Endothelial cell of umbilical vein (primary cell): ENCODE measurements at regions not wholly inside any gene's neighbourhood (a gene's known extent, or its start where the extent isn't known, plus 50 kb on each side); places are given as distances from the start of the nearest gene placed in this dataset.

Source experiments
- BruUV-seq: library from RNA; stranded (reverse); fragments of 400-500 nt; replicated peaks from 2 replicates; lab custom pipeline; 2021; lab: Mats Ljungman, UMichigan
- CTCF ChIA-PET: fragments of 300-600, 350-600 bp; sonication (Branson Sonifier 250); formaldehyde crosslinking; loops from one replicate; lab custom pipeline; 2021; ENCODE audit warnings: antibody characterized with exemption, inconsistent platforms; lab: Charles Lee
- POLR2A ChIA-PET: fragments of 300-600, 350-600 bp; sonication (Branson Sonifier 250); formaldehyde crosslinking; loops from one replicate; lab custom pipeline; 2021; ENCODE audit warnings: antibody characterized with exemption, inconsistent platforms; lab: Charles Lee
- DNase-seq: peaks from one replicate; pipeline ENCODE4 v3.0.0-alpha.2; 2011; ENCODE audit warnings: low read depth, low spot score
- FAIRE-seq: peaks from 2 replicates; lab custom pipeline; 2011; peaks lifted over from hg19 to GRCh38; lab: Jason Lieb, UNC
- H2AFZ ChIP-seq: 2 replicates; pipeline ENCODE4 v1.6.0; 2012; ENCODE audit warnings: low read depth, low read length, control low read depth, inconsistent platforms
- H3K27ac ChIP-seq: 2 replicates; pipeline ENCODE4 v1.5.1; 2011; ENCODE audit warnings: low read depth, mild to moderate bottlenecking, control low read depth, low read length, moderate library complexity; ENCODE audit not compliant: insufficient read depth
- H3K27me3 ChIP-seq, 2 experiments: 2 replicates each; pipeline versions ENCODE4 v1.6.0 to v1.6.1; 2011; ENCODE audit warnings: low read length in 2 of 2, mixed read lengths in 1 of 2; ENCODE audit not compliant: control insufficient read depth in 2 of 2, insufficient read depth in 2 of 2
- H3K36me3 ChIP-seq, 2 experiments: 2 replicates in 1 of 2; 3 replicates in 1 of 2; pipeline ENCODE4 v1.5.1; 2011; ENCODE audit warnings: low read length in 2 of 2, mild to moderate bottlenecking in 1 of 2, moderate library complexity in 1 of 2; ENCODE audit not compliant: control insufficient read depth in 2 of 2, insufficient read depth in 2 of 2; ENCODE audit errors: extremely low read depth in 1 of 2
- H3K4me1 ChIP-seq: 3 replicates; pipeline ENCODE4 v1.5.1; 2011; ENCODE audit warnings: mild to moderate bottlenecking, low read length; ENCODE audit not compliant: control insufficient read depth, insufficient read depth; ENCODE audit errors: extremely low read depth
- H3K4me2 ChIP-seq: 2 replicates; pipeline ENCODE4 v1.6.1; 2011; ENCODE audit warnings: low read length, control low read depth, mixed read lengths; ENCODE audit not compliant: insufficient read depth
- H3K4me3 ChIP-seq, 3 experiments: fragments of 200-600 bp in 1 of 3; sonication (generic), shearing (Covaris generic) in 1 of 3; replicated peaks in 1 of 3; 2 replicates each; pipeline ENCODE4 v1.5.1; 2011 to 2016; ENCODE audit warnings: control low read depth in 3 of 3, low read length in 3 of 3, mild to moderate bottlenecking in 2 of 3, inconsistent platforms in 1 of 3, low read depth in 1 of 3, moderate library complexity in 1 of 3; ENCODE audit not compliant: insufficient read depth in 1 of 3
- H3K79me2 ChIP-seq: 2 replicates; pipeline ENCODE4 v1.6.0; 2012; ENCODE audit warnings: low read length, inconsistent platforms; ENCODE audit not compliant: control insufficient read depth, insufficient read depth
- H3K9ac ChIP-seq: replicated peaks from 2 replicates; pipeline ENCODE3; 2011; ENCODE audit warnings: low read length, control low read depth; ENCODE audit not compliant: insufficient read depth; ENCODE audit errors: extremely low read depth
- H3K9me1 ChIP-seq: replicated peaks from 3 replicates; pipeline ENCODE4 v1.6.0; 2011; ENCODE audit warnings: mild to moderate bottlenecking, low read length; ENCODE audit not compliant: control insufficient read depth, insufficient read depth; ENCODE audit errors: extremely low read depth
- H3K9me3 ChIP-seq: replicated peaks from 2 replicates; pipeline ENCODE4 v1.5.1; 2012; ENCODE audit warnings: low read length, inconsistent platforms; ENCODE audit not compliant: control insufficient read depth, insufficient read depth
- H4K20me1 ChIP-seq: replicated peaks from 2 replicates; pipeline ENCODE3; 2011; ENCODE audit warnings: mild to moderate bottlenecking, low read length; ENCODE audit not compliant: control insufficient read depth, insufficient read depth; ENCODE audit errors: extremely low read depth
- EZH2 ChIP-seq: IDR thresholded peaks from 2 replicates; pipeline ENCODE4 v1.6.1; 2012; ENCODE audit warnings: borderline replicate concordance, low read depth, mild to moderate bottlenecking, moderate library complexity, low read length, inconsistent platforms; ENCODE audit not compliant: severe bottlenecking
- FOS ChIP-seq: IDR thresholded peaks from 2 replicates; pipeline ENCODE4 v1.6.1; 2011; ENCODE audit warnings: mild to moderate bottlenecking, low read length, moderate library complexity, borderline replicate concordance; ENCODE audit not compliant: insufficient read depth
- POLR2AphosphoS5 ChIP-seq: IDR thresholded peaks from 2 replicates; pipeline ENCODE4 v1.6.1; 2012; ENCODE audit warnings: low read depth, mild to moderate bottlenecking, control low read depth, low read length, moderate library complexity; ENCODE audit not compliant: insufficient read depth
- dilution Hi-C: fragments of 300-500 bp; cut with MboI; formaldehyde crosslinking; loops from one replicate; pipeline ENCODE4 v1.15.0; 2019; ENCODE audit warnings: low sequenced_read_pairs; ENCODE audit not compliant: extremely low pct_ligation_motif_present
- intact Hi-C: fragments of 100-400 bp; cut with micrococcal nuclease; formaldehyde crosslinking; loops from one replicate; pipeline ENCODE4 v1.10.0; 2022
- TF ChIP-seq, protein P1 (sequence below), 2 donors: IDR thresholded peaks; 1 replicate in 1 of 2; 2 replicates in 1 of 2; pipeline ENCODE4 v1.5.1; 2011; ENCODE audit warnings: low read length in 2 of 2, mild to moderate bottlenecking in 2 of 2, moderate library complexity in 2 of 2, control low read depth in 1 of 2, inconsistent platforms in 1 of 2, low read depth in 1 of 2; ENCODE audit not compliant: insufficient read depth in 1 of 2; ENCODE audit errors: extremely low read depth in 1 of 2

DNA sequence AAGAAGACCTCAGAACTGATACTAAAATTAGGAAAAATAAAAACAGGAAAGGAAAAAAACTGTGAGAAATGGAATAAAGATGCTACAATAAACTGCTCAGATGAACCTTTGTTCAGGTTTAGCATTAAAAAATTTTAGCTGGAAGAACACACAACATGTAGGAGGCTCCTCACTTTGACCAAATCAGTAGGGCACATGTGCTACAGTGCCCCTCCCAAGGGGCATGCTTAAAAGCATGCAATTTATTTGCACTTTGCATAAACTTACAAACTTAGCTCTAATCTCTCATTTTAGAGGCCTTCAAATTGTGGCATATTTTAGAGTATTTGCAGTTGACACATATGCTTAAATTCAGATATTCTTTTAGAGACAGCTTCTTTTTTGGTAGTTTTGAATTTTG, 570.2 kb downstream of the UTRN start:
- Histone ChIP-seq H3K9me1 (no peaks in the 10 kb centered on the region), H4K20me1 (no peaks in the 10 kb centered on the region), H3K27ac (no peak overlapping the region), H3K79me2 (no peaks in the 10 kb centered on the region), H3K9me3 (no peaks in the 10 kb centered on the region), H3K9ac (no peak overlapping the region), H3K4me3 (no peak overlapping the region), H3K4me2 (no peak overlapping the region), H2AFZ (no peak overlapping the region), H3K27me3 (no peaks in the 10 kb centered on the region), H3K36me3 (peaks cover 0 to 4% of the 10 kb centered on the region in 2 experiments), H3K4me1 (no peaks in the 10 kb centered on the region)
- no peak for DNase-seq
- dilution Hi-C loops, result no loop called here
- FAIRE-seq, result no peak
- intact Hi-C loops, result no loop called here
- POLR2A ChIA-PET, result no interaction called here
- CTCF ChIA-PET, result interaction anchor here (1.2 kb wide), 1 partner anchor 282 kb away, joined by 3 read pairs; no protein-coding TSS in a partner anchor
- no TSS peak for BruUV-seq
- no peak for TF ChIP-seq POLR2AphosphoS5
- TF ChIP-seq EZH2, result no peak
- TF ChIP-seq, protein P1, sequence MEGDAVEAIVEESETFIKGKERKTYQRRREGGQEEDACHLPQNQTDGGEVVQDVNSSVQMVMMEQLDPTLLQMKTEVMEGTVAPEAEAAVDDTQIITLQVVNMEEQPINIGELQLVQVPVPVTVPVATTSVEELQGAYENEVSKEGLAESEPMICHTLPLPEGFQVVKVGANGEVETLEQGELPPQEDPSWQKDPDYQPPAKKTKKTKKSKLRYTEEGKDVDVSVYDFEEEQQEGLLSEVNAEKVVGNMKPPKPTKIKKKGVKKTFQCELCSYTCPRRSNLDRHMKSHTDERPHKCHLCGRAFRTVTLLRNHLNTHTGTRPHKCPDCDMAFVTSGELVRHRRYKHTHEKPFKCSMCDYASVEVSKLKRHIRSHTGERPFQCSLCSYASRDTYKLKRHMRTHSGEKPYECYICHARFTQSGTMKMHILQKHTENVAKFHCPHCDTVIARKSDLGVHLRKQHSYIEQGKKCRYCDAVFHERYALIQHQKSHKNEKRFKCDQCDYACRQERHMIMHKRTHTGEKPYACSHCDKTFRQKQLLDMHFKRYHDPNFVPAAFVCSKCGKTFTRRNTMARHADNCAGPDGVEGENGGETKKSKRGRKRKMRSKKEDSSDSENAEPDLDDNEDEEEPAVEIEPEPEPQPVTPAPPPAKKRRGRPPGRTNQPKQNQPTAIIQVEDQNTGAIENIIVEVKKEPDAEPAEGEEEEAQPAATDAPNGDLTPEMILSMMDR (IDR thresholded peaks at IDR 0.05; ENCODE audit: extremely low read depth in 1 of 2, insufficient read depth in 1 of 2, low read depth in 1 of 2, low read length in 2 of 2), result no peak
- TF ChIP-seq FOS, result no peak
